DMS79 treated with DMSO at 0.1 percent for 48 hours (cell line): ENCODE measurements at regions not wholly inside any gene's neighbourhood (a gene's known extent, or its start where the extent isn't known, plus 50 kb on each side); places are given as distances from the start of the nearest gene placed in this dataset.
"Not testable (repeated sequence)": the region's sequence is repeated elsewhere in the genome, so short reads cannot be mapped to it uniquely, and the experiment has no call there.

Source experiments
- DNase-seq: peaks from one replicate; lab custom pipeline; 2025; lab: John Stamatoyannopoulos, UW

DNA sequence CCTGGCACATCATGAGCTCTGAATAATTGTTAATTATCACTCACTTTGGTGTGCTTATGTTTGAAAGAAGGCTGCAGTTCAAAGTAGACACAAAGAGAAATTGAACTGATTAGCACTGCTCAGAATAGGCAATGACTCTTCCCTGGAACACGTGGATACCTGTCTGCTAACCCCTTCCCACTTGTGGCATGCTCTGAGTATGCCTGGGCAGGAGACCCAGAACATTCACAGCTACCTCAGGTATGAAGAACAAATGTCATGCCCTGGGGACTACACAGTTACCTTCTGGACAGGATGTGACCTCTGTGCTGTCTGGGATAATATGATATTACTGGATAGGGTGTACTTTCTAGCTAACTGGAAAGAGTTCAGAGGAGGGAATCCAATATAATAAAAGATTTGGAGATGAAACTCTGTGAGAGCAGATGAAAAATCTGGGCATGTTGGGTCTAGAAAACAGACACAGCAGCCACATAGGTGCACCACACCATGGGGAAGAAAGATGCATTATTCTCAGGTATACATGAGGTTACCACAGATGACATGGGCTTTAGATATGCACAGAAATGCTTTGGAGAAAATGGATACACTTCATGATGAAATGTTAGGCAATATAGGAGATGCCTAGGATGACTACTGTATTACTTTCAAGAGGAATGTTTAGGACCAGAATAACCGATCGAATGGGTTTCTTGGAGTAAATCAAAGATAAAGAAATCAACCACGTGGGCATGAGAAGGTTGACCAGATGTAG is 324.2 kb upstream of the PREP start:
- DNase-seq = no peak

DNA sequence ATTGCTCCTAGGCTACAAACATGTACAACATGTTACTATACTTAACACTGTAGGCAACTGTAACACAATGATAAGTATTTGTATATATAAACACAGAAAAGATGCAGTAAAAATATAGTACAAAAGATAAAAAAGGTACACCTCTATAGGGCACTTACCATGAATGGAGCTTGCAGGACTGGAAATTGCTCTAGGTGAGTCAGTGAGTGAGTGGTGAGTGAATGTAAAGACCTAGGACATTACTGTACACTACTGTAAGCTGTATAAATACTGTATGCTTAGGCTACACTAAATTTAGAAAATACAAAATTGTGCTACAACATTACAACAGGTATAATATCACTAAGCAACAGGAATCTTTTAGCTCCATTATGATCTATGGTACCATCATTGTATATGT is 312.0 kb upstream of the PREP start:
- DNase-seq = no peak

DNA sequence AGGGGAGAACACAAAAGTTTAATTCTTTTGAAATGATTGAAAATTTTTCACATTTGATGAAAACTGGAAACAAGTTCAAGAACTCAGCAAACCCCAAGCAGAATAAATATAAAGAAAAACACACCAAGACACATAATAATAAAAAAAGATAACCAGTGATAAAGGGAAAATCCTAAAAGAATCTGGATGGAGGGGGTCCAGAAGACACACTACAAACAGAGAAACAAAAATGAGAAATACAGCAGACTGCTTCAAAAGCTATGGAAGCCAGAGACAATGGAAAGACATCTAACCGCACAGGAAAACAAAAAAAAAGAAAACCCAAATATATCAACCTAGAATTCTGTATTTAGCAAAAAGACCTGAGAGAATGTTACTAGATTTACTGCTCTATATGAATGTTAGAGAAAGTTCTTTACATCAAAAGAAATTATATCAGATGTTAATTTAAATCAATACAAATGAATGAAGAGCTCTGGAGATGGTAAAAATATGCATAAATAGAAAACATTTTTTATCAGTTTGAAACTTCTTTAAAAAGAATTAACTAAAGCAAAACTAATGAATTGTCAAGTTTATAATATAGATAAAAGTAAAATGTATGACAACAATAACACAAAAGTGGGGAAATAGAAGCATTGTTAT is 310.7 kb upstream of the PREP start:
- no peak for DNase-seq

DNA sequence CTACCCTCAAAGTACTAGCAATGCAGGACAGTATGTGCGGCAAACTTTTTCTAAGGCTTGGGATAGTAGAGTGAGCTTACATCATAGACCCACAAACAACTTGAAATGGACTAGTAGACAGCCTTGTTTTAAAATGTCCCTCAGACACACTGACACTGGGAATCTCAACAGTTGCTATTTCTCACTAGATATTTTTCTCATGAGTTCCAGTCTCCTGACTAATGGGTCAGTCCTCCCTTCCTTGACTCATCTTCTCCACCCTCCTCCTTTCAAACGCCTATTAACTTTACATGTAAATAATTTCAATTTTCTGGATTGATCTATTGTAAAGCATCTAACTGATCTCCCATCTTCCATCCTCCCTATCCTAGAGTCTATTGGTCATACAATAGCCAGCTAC is 308.3 kb upstream of the PREP start:
- DNase-seq = no peak

DNA sequence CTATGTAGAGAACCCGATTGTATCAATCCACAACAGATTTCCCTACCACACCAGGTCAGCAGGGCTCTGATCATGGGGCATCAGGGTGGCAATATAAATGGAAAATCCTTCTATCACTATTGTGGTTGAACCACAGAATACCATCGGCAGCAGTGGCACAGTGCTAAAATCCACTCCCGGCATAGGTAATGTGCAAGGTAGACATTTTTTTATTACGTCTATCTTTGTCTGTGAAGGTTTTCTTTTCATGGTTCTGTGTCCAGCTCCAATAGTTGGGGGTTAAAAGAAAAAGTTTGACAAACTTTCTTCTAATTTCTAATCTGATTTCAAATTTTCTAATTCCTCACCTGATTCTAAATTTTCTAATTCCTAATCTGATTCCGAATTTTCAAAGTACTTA is 302.7 kb upstream of the PREP start:
- no peak for DNase-seq

DNA sequence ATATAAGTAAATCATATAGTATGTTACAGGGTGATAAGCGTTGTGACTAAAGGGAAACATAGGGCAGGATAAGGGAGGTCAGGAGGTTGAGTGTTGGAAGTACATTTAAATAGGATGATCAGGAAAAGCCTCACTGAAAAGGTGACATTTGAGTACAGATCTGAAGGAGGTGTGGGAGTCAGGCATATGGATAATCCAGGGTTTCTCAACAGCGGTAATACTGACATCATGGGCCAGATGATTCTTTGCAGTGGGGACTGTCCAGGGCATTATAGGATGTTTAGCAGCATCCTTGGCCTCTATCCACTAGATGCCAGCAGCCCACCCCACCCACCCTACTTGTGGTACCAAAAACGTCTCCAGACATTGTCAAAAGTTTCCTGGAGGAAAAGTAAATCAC is 292.6 kb upstream of the PREP start:
- DNase-seq = no peak

DNA sequence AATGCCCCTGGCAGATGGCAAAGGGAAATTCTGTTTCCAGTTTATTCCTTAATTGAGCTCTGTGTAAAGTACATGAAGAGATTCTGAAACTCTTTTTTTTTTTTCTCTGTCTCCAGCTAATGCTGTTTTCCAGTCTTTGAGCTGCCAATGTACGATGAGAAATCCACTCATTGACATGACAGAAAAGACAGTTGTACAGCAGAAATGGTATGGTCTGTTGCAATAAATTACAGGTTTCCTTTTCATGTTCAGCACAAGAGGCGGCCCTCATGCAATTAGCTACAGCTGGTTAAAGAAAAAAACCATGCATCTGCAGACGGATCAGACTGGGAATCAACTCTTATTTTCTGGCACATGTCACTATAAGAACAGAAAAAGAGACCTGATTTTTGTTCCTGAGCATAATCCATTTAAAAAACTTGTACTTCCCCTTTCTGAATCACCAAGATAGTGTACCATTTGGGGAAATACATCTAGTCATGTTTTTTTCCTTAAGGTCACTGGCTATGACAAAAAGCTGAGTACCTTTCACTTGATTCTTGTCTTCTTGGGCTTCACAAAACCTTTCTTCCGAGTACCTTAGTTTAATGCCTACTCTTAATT is 289.8 kb upstream of the PREP start:
- DNase-seq = peak; percentile 61

DNA sequence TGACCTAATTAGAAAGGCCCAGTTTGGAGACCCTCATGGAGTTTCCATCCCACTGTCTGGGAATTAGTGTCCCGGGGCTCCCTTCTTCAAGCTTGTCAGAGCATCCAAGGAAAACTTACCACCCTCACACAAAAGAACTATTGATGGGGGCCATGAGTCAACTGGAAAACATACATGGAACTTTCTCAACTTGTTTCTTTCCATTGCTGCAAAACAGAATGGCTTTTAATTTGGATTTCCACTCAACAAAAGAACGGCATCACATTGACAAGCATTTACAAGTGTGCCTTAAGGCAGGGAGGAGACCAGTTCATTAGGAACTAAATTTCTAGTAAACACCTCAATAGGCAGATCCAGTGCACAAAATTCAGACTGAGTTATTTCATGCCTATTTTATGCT is 289.1 kb upstream of the PREP start:
- peak; percentile 19 for DNase-seq

DNA sequence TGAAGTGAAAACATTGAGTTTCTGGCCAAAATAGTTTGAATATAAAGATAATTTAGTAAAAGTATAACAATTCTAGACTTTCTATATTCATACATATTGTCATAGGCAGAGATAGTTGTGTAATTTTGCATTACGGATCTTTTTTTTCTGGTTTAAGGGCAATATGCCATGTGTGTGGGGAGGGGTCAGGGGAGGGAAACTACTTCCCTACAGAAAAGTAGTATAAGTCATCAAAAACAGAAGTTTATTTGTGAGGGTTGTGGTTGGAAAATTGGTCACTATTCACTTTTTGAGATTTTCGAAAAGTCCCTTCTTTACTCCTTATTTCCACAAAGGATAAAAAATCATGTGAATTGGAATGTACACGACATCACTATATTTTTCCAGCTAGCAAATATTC is 288.2 kb upstream of the PREP start:
- DNase-seq = no peak

DNA sequence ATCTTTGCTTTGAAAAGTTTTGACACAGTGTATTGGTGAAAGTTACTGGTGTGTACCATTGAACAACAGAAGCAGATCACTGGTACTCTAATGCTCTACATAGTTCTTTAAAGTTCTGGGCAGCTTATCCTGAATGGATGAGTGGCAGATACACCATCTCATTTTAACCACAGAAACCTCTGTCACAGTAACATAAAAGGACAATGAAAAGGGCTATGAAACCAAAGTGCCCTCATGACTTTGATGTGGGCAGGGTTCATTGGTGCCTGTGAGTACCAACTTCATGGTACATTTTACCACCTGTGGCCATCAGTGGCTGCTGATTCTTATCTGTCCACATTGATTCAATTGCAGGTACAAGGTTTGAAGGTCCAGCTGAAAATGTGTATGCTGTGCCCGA is 285.7 kb upstream of the PREP start:
- no peak for DNase-seq

DNA sequence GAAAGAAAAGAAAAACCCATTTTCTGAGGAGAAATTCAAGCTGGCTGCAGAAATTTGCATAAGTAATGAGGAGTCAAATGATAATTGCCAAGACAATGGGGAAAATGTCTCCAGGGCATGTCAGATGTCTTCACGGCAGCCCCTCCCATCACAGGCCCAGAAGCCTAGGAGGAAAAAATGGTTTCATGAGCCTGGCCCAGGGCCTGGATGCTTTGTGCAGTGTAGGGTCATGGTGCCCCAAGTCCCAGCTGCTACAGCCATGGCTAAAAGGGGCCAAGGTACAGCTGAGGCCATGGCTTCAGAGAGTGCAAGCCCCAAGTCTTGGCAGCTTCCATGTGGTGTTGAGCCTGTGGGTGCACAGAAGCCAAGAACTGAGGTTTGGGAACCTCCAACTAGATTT is 283.9 kb upstream of the PREP start:
- DNase-seq = not testable (repeated sequence)

DNA sequence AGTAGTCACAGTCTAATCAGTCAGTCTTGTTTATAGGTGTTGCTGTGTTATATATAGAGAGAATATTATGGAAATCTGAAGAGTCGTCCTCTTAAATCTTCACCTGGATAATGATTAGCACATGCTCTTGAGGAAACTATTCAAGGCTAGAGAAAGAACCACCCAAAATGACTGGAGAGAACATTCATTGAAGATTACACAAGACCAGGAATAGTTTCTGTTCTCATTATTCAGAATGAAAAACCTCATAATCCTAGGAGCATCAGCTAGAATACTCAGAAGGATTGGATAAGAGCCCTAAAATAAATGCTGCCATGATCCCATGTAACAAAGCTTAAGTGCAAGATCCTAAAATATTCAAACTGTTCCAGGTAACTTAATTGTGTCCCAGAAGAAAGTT is 278.2 kb upstream of the PREP start:
- no peak for DNase-seq

DNA sequence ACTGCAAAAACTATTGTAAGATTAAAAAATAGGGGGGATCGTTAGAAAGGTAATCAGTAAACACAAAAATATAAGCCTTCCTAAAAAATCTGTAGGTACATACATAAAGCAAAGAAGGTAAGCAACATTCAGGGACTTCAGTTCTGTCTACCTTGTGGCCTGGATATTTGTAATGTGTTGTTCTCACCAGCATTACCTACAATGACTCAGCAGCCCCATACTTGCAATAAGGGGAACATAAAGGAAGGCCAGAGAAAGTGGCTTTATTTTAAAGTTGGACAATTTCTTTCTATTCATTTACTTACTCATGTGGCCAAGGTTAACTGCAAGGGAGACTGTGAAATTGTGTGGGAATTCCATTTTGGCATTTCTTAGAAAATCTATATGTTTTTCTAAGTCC is 277.2 kb upstream of the PREP start:
- DNase-seq = no peak

DNA sequence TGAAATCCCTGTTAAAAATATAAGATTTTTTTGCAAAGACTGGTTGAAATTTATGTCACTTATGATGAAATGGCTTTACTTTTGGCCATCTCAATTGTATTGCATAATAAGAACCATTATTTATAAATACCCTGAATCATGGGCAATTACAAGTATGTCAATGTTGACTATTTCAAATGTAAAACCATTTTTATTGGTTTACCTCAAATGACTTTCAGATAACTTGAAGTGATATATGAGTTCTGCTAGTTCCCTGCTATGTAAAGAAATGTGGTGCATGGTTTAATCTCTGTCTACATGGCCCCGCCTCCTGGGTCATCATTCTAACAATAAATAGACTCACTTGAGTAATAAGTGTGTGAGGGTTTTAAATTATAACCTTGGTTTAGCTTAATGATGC is 275.6 kb upstream of the PREP start:
- DNase-seq = no peak

DNA sequence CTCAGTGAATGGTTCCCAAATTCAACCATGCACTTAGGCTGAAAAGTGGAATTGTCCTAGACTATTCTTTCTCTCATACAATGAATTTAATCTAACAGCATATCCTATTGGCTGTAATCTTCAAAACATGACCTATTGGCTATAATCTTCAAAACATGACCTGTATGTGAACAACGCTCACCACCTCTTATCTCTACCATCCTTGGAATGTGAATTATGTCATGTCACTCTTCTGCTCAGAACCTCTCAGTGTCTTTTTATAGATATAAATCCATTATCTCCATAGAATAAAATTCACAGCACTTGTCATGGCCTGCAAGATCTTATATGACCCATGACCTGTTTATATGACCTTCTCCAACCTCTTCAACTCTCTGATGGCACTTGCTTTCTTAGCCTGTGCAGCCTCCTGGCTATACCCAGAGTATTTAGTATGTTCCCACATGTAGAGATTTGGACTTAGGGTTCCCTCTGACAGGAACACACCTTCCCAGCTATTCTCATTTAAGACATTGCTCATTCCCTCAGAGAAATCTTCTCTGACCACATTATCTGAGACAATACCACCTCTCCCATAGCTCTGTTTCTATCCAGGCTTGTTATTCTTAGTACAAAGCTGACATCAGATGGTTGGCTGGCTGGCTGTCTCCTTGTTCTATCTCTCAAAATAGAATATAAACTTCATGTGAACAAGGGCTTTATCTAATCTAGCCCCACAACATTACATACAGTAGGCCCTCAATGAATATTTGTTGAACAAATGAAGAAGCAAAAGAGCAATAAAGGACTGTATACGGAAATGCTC is 275.0 kb upstream of the PREP start:
- DNase-seq = no peak

DNA sequence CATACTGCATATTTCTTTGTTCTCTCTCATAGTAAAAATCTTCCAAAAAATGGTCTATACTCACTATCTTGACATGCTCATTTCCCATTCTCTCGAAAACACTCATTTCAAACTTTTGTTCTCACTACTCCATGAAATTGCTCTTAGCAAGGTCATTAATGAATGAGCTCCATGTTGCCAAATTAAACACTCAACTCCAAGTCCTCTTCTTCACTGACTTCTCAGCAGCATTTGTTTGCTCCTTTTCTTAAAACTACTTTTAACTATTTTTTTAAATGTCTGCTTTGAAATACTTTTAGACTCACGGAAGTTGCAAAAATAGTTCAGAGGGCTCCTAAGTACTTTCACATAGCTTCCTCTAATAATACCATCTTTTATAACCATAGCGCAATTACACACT is 274.0 kb upstream of the PREP start:
- DNase-seq = peak; percentile 42

DNA sequence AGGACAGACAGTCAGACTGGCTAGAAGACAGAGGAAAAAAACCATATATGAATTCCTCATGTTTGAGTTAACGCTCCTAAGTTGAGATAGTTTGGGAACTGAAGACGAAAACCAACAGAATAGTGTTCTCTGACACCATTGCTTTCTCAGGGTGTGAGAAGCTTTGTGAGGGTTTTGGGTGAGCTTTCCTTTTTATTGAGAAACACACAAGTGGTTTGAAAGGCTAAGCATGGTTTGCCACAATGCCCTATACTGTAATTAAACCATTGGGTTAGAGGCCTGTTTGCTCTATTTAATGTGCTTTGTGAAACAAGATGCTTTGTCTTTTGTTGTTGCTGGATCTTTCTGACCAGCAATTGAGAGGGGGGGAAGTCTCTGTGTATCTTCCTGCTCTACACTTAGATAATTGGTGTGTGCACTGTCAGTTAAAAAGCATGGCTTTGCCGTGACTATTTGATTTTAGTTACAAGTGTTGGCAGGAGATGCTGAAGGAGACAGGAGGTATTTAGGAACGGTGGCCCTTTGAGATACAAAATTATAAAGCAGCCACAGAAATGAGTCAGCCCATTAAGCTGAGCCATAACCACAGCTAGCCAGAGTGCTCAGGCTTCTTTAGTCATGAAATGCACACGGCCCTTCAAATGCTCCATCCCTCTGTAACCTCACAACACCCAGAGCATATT is 273.0 kb upstream of the PREP start:
- DNase-seq = peak; percentile 39

DNA sequence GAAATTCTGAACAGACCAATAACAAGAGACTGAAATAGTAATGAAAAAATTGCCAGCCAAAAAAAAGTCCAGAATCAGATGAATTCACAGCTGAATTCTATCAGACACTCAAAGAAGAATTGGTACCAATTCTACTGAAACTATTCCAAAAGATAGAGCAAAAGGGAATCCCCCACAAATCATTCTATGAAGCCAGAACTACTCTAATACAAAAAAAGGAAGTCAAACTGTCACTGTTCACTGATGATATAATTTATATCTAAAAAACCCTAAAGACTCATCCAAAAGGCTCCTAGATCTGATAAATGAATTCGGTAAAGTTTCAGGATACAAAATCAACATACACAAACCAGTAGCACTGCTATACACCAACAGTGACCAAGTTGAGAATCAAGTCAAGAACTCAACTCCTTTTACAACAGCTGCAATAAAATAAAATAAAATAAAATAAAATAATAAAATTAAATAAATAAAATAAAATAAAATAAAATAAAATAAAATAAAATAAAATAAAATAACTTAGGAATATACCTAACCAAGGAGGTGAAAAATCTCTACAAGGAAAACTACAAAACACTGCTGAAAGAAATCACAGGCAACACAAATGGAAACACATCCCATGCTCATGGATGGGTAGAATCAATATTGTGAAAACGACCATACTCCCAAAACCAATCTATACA is 270.1 kb upstream of the PREP start:
- not testable (repeated sequence) for DNase-seq

DNA sequence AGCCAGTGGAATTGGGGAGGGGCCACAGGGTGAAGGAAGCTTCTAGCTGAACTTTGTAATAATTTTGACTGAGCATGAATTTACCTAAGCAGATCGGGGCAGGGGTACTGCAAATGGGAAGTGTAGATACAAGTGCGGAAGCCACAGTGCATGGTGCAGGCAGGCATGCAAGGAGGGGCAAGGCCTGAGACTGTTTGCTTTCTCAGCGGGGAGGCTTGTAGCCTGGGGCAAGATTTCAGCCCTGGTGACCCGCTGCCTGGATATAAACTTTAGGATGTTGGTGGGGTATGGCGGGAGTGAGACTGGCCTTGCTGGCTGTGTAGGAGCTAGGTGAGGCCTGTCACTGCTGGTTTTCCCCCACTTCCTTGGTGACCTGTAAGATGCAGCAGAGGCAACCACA is 266.4 kb upstream of the PREP start:
- DNase-seq = no peak

DNA sequence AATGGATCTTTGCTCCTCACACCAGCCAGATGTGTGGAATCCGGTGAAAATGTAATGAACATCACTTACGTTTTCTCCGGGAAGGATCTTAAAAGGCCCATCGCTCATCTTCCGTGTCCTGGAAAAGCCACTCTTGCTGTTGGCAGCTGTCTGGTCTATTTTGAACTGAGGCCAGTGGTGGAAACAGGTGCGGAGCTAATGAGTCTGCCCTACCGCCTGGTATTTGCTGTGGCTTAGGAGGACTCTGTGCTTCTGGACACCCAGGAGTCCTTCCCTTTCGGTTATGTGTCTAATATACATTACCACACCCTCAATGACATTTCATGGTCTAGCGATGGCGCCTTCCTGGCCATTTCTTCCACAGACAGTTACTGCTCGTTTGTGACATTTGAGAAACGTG is 264.2 kb upstream of the PREP start:
- DNase-seq = no peak

DNA sequence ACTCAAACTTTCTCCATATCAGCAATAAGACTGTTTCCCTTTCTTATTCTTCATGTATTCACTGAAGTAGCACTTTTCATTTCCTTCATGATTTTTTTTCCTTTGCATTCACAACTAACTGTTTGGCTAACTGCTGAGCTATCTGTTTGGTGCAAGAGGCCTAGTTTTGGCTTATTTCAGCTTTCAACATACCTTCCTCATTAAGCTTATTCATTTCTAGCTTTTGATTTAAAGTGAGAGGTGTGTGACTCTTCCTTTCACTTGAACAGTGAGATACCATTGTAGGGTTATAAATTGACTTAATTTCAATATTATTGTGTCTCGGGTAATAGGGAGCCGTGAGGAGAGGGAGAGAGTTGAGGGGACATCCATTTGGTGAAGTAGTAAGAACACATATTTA is 262.0 kb upstream of the PREP start:
- no peak for DNase-seq

DNA sequence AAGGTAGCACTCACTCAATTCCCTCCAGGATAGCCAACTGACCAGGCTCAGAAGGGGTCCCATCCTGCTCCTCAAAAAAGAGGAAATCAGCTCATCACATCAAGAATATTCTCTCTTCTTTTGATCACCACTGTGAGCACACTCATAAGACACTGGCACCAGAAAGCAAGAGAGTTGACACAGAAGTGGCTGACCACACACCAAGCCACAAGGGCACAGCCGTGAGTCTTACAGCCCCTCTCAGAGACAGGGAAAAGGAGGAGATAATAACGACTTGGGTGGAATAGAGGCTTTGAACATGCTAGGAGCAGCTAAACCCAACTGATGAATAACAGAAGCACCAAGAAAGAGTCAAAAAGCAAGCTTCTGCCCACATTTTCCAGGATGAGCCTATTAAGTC is 249.1 kb upstream of the PREP start:
- no peak for DNase-seq
